ENCODE measurements at regions not wholly inside any gene's neighbourhood (a gene's known extent, or its start where the extent isn't known, plus 50 kb on each side); places are given as distances from the start of the nearest gene placed in this dataset.

GRCh38 chr14:105888151-105888550 is 361.8 kb downstream of the TMEM121 start:
- no peaks in the 10 kb centered on the region for H3K4me1 ChIP-seq (ENCODE audit: insufficient read depth, low read length)
- H3K27me3 Mint-ChIP-seq (ENCODE audit: low read depth, unreplicated experiment), result no peaks in the 10 kb centered on the region
- H3K36me3 ChIP-seq (ENCODE audit: insufficient read depth, low read length), result no peaks in the 10 kb centered on the region
- no peak overlapping the region for H3K4me3 Mint-ChIP-seq (ENCODE audit: unreplicated experiment)
- H3K4me2 ChIP-seq (ENCODE audit: low read length), result no peak overlapping the region
- H3K36me3 Mint-ChIP-seq (ENCODE audit: low read depth, unreplicated experiment), result no peaks in the 10 kb centered on the region
- no peaks in the 10 kb centered on the region for H3K27me3 ChIP-seq (ENCODE audit: insufficient read depth, low read length)
- H3K4me3 ChIP-seq (ENCODE audit: insufficient read depth, low read depth, low read length), result no peak overlapping the region
- DNase-seq (ENCODE audit: low read depth) (no peak), FAIRE-seq (no peak)
- H3K9me3 ChIP-seq (ENCODE audit: insufficient read depth, low read depth, low read length), result no peaks in the 10 kb centered on the region
- no peak overlapping the region for H3K27ac Mint-ChIP-seq (ENCODE audit: unreplicated experiment)
- H2AFZ ChIP-seq (ENCODE audit: low read depth, low read length), result no peak overlapping the region
- TF ChIP-seq EZH2 (IDR thresholded peaks at IDR 0.05; ENCODE audit: insufficient read depth, low read length), result no peak
- TF ChIP-seq, protein P1, sequence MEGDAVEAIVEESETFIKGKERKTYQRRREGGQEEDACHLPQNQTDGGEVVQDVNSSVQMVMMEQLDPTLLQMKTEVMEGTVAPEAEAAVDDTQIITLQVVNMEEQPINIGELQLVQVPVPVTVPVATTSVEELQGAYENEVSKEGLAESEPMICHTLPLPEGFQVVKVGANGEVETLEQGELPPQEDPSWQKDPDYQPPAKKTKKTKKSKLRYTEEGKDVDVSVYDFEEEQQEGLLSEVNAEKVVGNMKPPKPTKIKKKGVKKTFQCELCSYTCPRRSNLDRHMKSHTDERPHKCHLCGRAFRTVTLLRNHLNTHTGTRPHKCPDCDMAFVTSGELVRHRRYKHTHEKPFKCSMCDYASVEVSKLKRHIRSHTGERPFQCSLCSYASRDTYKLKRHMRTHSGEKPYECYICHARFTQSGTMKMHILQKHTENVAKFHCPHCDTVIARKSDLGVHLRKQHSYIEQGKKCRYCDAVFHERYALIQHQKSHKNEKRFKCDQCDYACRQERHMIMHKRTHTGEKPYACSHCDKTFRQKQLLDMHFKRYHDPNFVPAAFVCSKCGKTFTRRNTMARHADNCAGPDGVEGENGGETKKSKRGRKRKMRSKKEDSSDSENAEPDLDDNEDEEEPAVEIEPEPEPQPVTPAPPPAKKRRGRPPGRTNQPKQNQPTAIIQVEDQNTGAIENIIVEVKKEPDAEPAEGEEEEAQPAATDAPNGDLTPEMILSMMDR (IDR thresholded peaks at IDR 0.05; ENCODE audit: insufficient read depth, low read depth, low read length), result no peak
- no peak overlapping the region for H3K9ac ChIP-seq (ENCODE audit: low read length)
- no peaks in the 10 kb centered on the region for H4K20me1 ChIP-seq (ENCODE audit: insufficient read depth, low read length)
- H3K27ac ChIP-seq (ENCODE audit: low read depth, low read length), result no peak overlapping the region
- peaks cover 8% of the 10 kb centered on the region for H3K9me3 Mint-ChIP-seq (ENCODE audit: unreplicated experiment)
- no peaks in the 10 kb centered on the region for H3K4me1 Mint-ChIP-seq (ENCODE audit: low read depth, unreplicated experiment)
- no peaks in the 10 kb centered on the region for H3K79me2 ChIP-seq (ENCODE audit: insufficient read depth, low read length)

- FAIRE-seq, result no peak
- DNase-seq (ENCODE audit: low read depth), result no peak
- H2AFZ ChIP-seq (ENCODE audit: low read depth, low read length), result no peak overlapping the region
- H4K20me1 ChIP-seq (ENCODE audit: insufficient read depth, low read length), result no peaks in the 10 kb centered on the region
- H3K27ac Mint-ChIP-seq (ENCODE audit: unreplicated experiment), result no peak overlapping the region
- H3K36me3 Mint-ChIP-seq (ENCODE audit: low read depth, unreplicated experiment), result no peaks in the 10 kb centered on the region
- no peak overlapping the region for H3K4me2 ChIP-seq (ENCODE audit: low read length)
- H3K79me2 ChIP-seq (ENCODE audit: insufficient read depth, low read length), result no peaks in the 10 kb centered on the region
- H3K9ac ChIP-seq (ENCODE audit: low read length), result no peak overlapping the region
- H3K9me3 ChIP-seq (ENCODE audit: insufficient read depth, low read depth, low read length), result no peaks in the 10 kb centered on the region
- H3K4me1 ChIP-seq (ENCODE audit: insufficient read depth, low read length), result no peaks in the 10 kb centered on the region
- no peaks in the 10 kb centered on the region for H3K27me3 ChIP-seq (ENCODE audit: insufficient read depth, low read length)
- no peak overlapping the region for H3K4me3 ChIP-seq (ENCODE audit: insufficient read depth, low read depth, low read length)
- no peaks in the 10 kb centered on the region for H3K27me3 Mint-ChIP-seq (ENCODE audit: low read depth, unreplicated experiment)
- no peak for TF ChIP-seq EZH2 (IDR thresholded peaks at IDR 0.05; ENCODE audit: insufficient read depth, low read length)
- TF ChIP-seq, protein P1 (IDR thresholded peaks at IDR 0.05; ENCODE audit: insufficient read depth, low read depth, low read length), result no peak
- peaks cover 8% of the 10 kb centered on the region for H3K9me3 Mint-ChIP-seq (ENCODE audit: unreplicated experiment)
- H3K4me3 Mint-ChIP-seq (ENCODE audit: unreplicated experiment), result no peak overlapping the region
- no peaks in the 10 kb centered on the region for H3K4me1 Mint-ChIP-seq (ENCODE audit: low read depth, unreplicated experiment)
- no peak overlapping the region for H3K27ac ChIP-seq (ENCODE audit: low read depth, low read length)
- no peaks in the 10 kb centered on the region for H3K36me3 ChIP-seq (ENCODE audit: insufficient read depth, low read length)
These were observed 362.6 kb downstream of the TMEM121 start for GRCh38 chr14:105888784-105889665.
